GM23338 (cell line): ENCODE measurements at regions not wholly inside any gene's neighbourhood (a gene's known extent, or its start where the extent isn't known, plus 50 kb on each side); places are given as distances from the start of the nearest gene placed in this dataset.

Experiments
- CREB1 ChIP-seq: fragments of 250-450 bp; sonication (Bioruptor Pico); IDR thresholded peaks from 2 replicates; pipeline ENCODE4 v1.5.0; 2020; ENCODE audit warnings: low read depth, mild to moderate bottlenecking, moderate library complexity
- ETS1 ChIP-seq: IDR thresholded peaks from 2 replicates; pipeline ENCODE4 v1.6.1; 2016; ENCODE audit warnings: antibody characterized with exemption
- EZH2 ChIP-seq: fragments of 200-600 bp; sonication (generic); IDR thresholded peaks from one replicate; pipeline ENCODE4 v1.8.0; 2017; ENCODE audit warnings: antibody characterized with exemption, mild to moderate bottlenecking, low read depth; ENCODE audit not compliant: unreplicated experiment
- EZH2phosphoT487 ChIP-seq: fragments of 200-600 bp; sonication (generic); IDR thresholded peaks from one replicate; pipeline ENCODE4 v1.8.1; 2018; ENCODE audit warnings: antibody characterized with exemption; ENCODE audit not compliant: unreplicated experiment
- JUNB ChIP-seq: IDR thresholded peaks from one replicate; pipeline ENCODE4 v1.6.1; 2016; ENCODE audit warnings: antibody characterized with exemption; ENCODE audit not compliant: unreplicated experiment
- POLR2AphosphoS5 ChIP-seq: IDR thresholded peaks from 2 replicates; pipeline ENCODE4 v1.6.1; 2016; ENCODE audit warnings: antibody characterized with exemption, low read depth
- REST ChIP-seq: IDR thresholded peaks from one replicate; pipeline ENCODE4 v1.6.1; 2018; ENCODE audit warnings: antibody characterized with exemption; ENCODE audit not compliant: unreplicated experiment
- STAT1 ChIP-seq: IDR thresholded peaks from one replicate; pipeline ENCODE4 v1.6.1; 2016; ENCODE audit warnings: antibody characterized with exemption; ENCODE audit not compliant: unreplicated experiment
- ZNF114 ChIP-seq: fragments of 250-450 bp; sonication (Bioruptor Pico); IDR thresholded peaks from 2 replicates; pipeline ENCODE4 v1.5.0; 2020; ENCODE audit warnings: mild to moderate bottlenecking, moderate library complexity
- ZNF331 ChIP-seq: fragments of 250-450 bp; sonication (Bioruptor Pico); IDR thresholded peaks from 2 replicates; pipeline ENCODE4 v1.5.0; 2020; ENCODE audit warnings: low read depth, mild to moderate bottlenecking, moderate library complexity
- ZNF462 ChIP-seq: fragments of 250-450 bp; sonication (Bioruptor Pico); IDR thresholded peaks from 2 replicates; pipeline ENCODE4 v1.5.0; 2020; ENCODE audit warnings: mild to moderate bottlenecking, moderate library complexity
- TF ChIP-seq, protein P1 (sequence below), 2 experiments: fragments of 200-600 bp in 1 of 2; sonication (generic) in 1 of 2; conservative IDR thresholded peaks; 2 replicates each; pipeline versions ENCODE4 v1.5.1 to v1.6.1; 2016 to 2017; ENCODE audit warnings: antibody characterized with exemption in 2 of 2, low read depth in 2 of 2, mild to moderate bottlenecking in 2 of 2, moderate library complexity in 1 of 2

DNA sequence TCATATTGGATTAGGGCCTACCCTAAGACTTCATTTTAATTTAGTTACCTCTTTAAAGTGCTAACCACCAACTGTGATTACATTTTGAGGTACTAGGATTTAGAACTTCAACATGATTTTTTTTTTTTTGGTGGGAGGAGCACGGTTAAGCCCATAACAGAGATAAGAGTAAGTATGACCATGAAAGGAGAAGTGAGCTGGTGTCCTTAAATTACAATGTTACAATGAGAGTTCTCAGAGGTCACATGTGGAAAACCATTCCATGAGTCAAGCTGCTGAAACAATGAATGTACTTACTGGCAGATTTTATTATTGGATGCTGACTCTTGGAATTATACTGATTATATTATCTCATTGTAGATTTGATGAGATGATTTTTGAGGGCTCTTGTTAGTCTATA lies 779.3 kb upstream of the CITED2 start:
- TF ChIP-seq, protein P1, sequence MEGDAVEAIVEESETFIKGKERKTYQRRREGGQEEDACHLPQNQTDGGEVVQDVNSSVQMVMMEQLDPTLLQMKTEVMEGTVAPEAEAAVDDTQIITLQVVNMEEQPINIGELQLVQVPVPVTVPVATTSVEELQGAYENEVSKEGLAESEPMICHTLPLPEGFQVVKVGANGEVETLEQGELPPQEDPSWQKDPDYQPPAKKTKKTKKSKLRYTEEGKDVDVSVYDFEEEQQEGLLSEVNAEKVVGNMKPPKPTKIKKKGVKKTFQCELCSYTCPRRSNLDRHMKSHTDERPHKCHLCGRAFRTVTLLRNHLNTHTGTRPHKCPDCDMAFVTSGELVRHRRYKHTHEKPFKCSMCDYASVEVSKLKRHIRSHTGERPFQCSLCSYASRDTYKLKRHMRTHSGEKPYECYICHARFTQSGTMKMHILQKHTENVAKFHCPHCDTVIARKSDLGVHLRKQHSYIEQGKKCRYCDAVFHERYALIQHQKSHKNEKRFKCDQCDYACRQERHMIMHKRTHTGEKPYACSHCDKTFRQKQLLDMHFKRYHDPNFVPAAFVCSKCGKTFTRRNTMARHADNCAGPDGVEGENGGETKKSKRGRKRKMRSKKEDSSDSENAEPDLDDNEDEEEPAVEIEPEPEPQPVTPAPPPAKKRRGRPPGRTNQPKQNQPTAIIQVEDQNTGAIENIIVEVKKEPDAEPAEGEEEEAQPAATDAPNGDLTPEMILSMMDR (conservative IDR thresholded peaks at IDR 0.05; ENCODE audit: low read depth in 2 of 2) = no peak
- TF ChIP-seq JUNB = no peak
- TF ChIP-seq CREB1 = no peak
- TF ChIP-seq REST = no peak
- TF ChIP-seq EZH2 = no peak
- TF ChIP-seq ZNF114 (CRISPR knock-in tag) = no peak
- TF ChIP-seq POLR2AphosphoS5 = no peak
- no peak for TF ChIP-seq EZH2phosphoT487
- TF ChIP-seq ETS1 = no peak
- no peak for TF ChIP-seq STAT1
- TF ChIP-seq ZNF462 (CRISPR knock-in tag) = no peak
- TF ChIP-seq ZNF331 (CRISPR knock-in tag) = no peak
